Caco-2 (cell line): ENCODE measurements at regions not wholly inside any gene's neighbourhood (a gene's known extent, or its start where the extent isn't known, plus 50 kb on each side); places are given as distances from the start of the nearest gene placed in this dataset.

Experiments
- BruUV-seq: library from RNA; stranded (reverse); fragments of 400-500 nt; replicated peaks from 2 replicates; lab custom pipeline; 2021; lab: Mats Ljungman, UMichigan
- CTCF ChIA-PET: fragments of 300-600 bp; sonication (Branson Sonifier 250); formaldehyde crosslinking; loops from one replicate; lab custom pipeline; 2022; ENCODE audit warnings: antibody characterized with exemption; lab: Charles Lee
- POLR2A ChIA-PET: fragments of 300-600 bp; sonication (Branson Sonifier 250); formaldehyde crosslinking; loops from one replicate; lab custom pipeline; 2022; ENCODE audit warnings: antibody characterized with exemption; lab: Charles Lee
- DNase-seq, 2 experiments: peaks; one replicate each; pipeline versions ENCODE4 v3.0.0 to v3.0.0-alpha.2; 2020 to 2022
- H3K27me3 ChIP-seq: replicated peaks from 2 replicates; pipeline ENCODE4 v1.6.0; 2011; ENCODE audit warnings: low read length; ENCODE audit not compliant: control insufficient read depth, insufficient read depth
- H3K36me3 ChIP-seq: 2 replicates; pipeline ENCODE4 v1.5.1; 2011; ENCODE audit warnings: low read length; ENCODE audit not compliant: control insufficient read depth, insufficient read depth
- H3K4me1 ChIP-seq: fragments of 250-450 bp; sonication (Bioruptor Pico); 2 replicates; pipeline ENCODE4 v1.5.1; 2020; ENCODE audit warnings: mild to moderate bottlenecking
- H3K4me3 ChIP-seq: 2 replicates; pipeline ENCODE4 v1.5.1; 2011; ENCODE audit warnings: low read depth, mild to moderate bottlenecking, control low read depth, low read length
- H3K9me3 ChIP-seq: fragments of 250-450 bp; sonication (Bioruptor Pico); 2 replicates; pipeline ENCODE4 v1.5.1; 2020; ENCODE audit warnings: mild to moderate bottlenecking, moderate library complexity
- H3K27ac Mint-ChIP-seq: one replicate; pipeline ENCODE4 v1.8.0; 2022; ENCODE audit warnings: mixed read lengths; ENCODE audit not compliant: unreplicated experiment
- H3K27me3 Mint-ChIP-seq: one replicate; pipeline ENCODE4 v1.8.0; 2022; ENCODE audit warnings: mixed read lengths; ENCODE audit not compliant: insufficient read depth, unreplicated experiment
- H3K36me3 Mint-ChIP-seq: one replicate; pipeline ENCODE4 v1.8.0; 2022; ENCODE audit warnings: mild to moderate bottlenecking, mixed read lengths; ENCODE audit not compliant: insufficient read depth, unreplicated experiment
- H3K4me1 Mint-ChIP-seq: one replicate; pipeline ENCODE4 v1.8.0; 2022; ENCODE audit warnings: low read depth, mixed read lengths; ENCODE audit not compliant: unreplicated experiment
- H3K4me3 Mint-ChIP-seq: one replicate; pipeline ENCODE4 v1.8.0; 2022; ENCODE audit warnings: mild to moderate bottlenecking, moderate library complexity, mixed read lengths; ENCODE audit not compliant: unreplicated experiment
- H3K9me3 Mint-ChIP-seq: one replicate; pipeline ENCODE4 v1.8.0; 2022; ENCODE audit warnings: mixed read lengths; ENCODE audit not compliant: unreplicated experiment
- CTCF ChIP-seq, 2 experiments: fragments of 200-600 bp in 1 of 2; IDR thresholded peaks; 1 replicate in 1 of 2; 2 replicates in 1 of 2; pipeline versions ENCODE4 v1.5.1 to v1.8.0; 2011 to 2022; ENCODE audit warnings: antibody characterized with exemption in 1 of 2, control low read depth in 1 of 2, inconsistent platforms in 1 of 2, low read depth in 1 of 2, low read length in 1 of 2, mild to moderate bottlenecking in 1 of 2, moderate library complexity in 1 of 2; ENCODE audit not compliant: insufficient read depth in 1 of 2, severe bottlenecking in 1 of 2, unreplicated experiment in 1 of 2
- intact Hi-C: fragments of 100-400 bp; cut with micrococcal nuclease; formaldehyde crosslinking; loops from one replicate; pipeline ENCODE4 v1.10.0; 2022; ENCODE audit not compliant: unreplicated experiment

DNA sequence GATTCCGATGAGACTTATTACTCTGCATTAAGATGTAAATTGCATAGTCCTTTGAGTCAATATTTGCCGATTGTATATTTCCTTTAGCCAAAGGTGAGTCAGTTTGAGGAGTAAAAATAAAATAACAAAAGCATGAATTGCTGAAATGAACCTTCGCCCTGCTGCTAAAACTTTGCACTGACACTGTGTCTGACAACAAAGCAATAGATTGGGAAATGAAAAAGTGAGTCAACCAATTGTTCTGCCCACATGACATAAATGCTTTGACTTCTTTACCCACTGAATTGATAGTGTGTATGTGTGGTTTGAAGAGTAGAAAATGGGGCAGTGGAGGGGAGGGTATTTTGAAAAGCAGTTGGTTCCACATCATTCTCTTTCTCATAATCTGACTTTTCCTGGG lies 88.4 kb upstream of the AFF2 start:
- no peak for TF ChIP-seq CTCF (IDR thresholded peaks at IDR 0.05; ENCODE audit: insufficient read depth in 1 of 2, low read depth in 1 of 2, low read length in 1 of 2, severe bottlenecking in 1 of 2, unreplicated experiment in 1 of 2)
- no peak overlapping the region for H3K4me3 ChIP-seq
- intact Hi-C loops = no loop called here
- no peaks in the 10 kb centered on the region for H3K27me3 ChIP-seq
- no peak for DNase-seq
- Mint-ChIP-seq H3K27ac (no peak overlapping the region), H3K4me3 (no peak overlapping the region), H3K36me3 (no peaks in the 10 kb centered on the region), H3K9me3 (peaks cover 10% of the 10 kb centered on the region), H3K4me1 (no peaks in the 10 kb centered on the region), H3K27me3 (peaks cover 4% of the 10 kb centered on the region)
- H3K36me3 ChIP-seq = no peaks in the 10 kb centered on the region
- POLR2A ChIA-PET = no interaction called here
- no peaks in the 10 kb centered on the region for H3K4me1 ChIP-seq
- no TSS peak for BruUV-seq
- CTCF ChIA-PET = no interaction called here
- no peaks in the 10 kb centered on the region for H3K9me3 ChIP-seq

- Mint-ChIP-seq H3K4me1 (no peaks in the 10 kb centered on the region), H3K4me3 (no peak overlapping the region), H3K27ac (no peak overlapping the region), H3K9me3 (no peaks in the 10 kb centered on the region), H3K27me3 (no peaks in the 10 kb centered on the region), H3K36me3 (no peaks in the 10 kb centered on the region)
- ChIA-PET CTCF (no interaction called here), POLR2A (no interaction called here)
- H3K36me3 ChIP-seq = no peaks in the 10 kb centered on the region
- H3K4me3 ChIP-seq = no peak overlapping the region
- intact Hi-C loops = no loop called here
- no peaks in the 10 kb centered on the region for H3K9me3 ChIP-seq
- DNase-seq = no peak
- H3K27me3 ChIP-seq = no peaks in the 10 kb centered on the region
- BruUV-seq = no TSS peak
- no peaks in the 10 kb centered on the region for H3K4me1 ChIP-seq
- TF ChIP-seq CTCF (IDR thresholded peaks at IDR 0.05; ENCODE audit: insufficient read depth in 1 of 2, low read depth in 1 of 2, low read length in 1 of 2, severe bottlenecking in 1 of 2, unreplicated experiment in 1 of 2) = no peak
Measured at GRCh38 chrX:148416142-148416541, 84.3 kb upstream of the AFF2 start.

DNA sequence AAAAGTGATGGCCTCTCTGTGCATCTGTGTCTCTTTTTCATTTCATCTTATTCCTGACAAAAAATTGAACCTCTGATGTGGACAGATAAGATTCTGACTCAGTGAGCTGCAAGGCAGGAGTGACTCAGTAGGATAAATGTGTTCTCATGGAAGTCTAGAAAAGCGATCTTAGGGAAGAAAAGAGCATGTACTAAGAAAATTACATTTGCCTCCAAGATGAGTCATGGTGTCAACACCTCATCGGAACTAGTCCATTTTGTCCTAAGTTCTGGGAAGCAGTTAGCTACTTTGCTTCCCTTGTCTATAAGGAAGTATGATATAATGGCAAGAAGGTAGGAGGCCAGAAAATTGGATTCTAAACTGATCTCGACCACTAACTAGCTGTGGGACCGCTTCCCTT lies 83.5 kb upstream of the AFF2 start:
- Mint-ChIP-seq H3K27ac (no peak overlapping the region), H3K4me1 (no peaks in the 10 kb centered on the region), H3K4me3 (no peak overlapping the region), H3K36me3 (no peaks in the 10 kb centered on the region), H3K9me3 (no peaks in the 10 kb centered on the region), H3K27me3 (no peaks in the 10 kb centered on the region)
- Histone ChIP-seq H3K27me3 (no peaks in the 10 kb centered on the region), H3K9me3 (no peaks in the 10 kb centered on the region), H3K4me3 (no peak overlapping the region), H3K36me3 (no peaks in the 10 kb centered on the region), H3K4me1 (no peaks in the 10 kb centered on the region)
- no TSS peak for BruUV-seq
- POLR2A ChIA-PET = no interaction called here
- TF ChIP-seq CTCF (IDR thresholded peaks at IDR 0.05; ENCODE audit: insufficient read depth in 1 of 2, low read depth in 1 of 2, low read length in 1 of 2, severe bottlenecking in 1 of 2, unreplicated experiment in 1 of 2) = no peak
- intact Hi-C loops = no loop called here
- no peak for DNase-seq
- CTCF ChIA-PET = no interaction called here
